ENCODE measurements at regions not wholly inside any gene's neighbourhood (a gene's known extent, or its start where the extent isn't known, plus 50 kb on each side); places are given as distances from the start of the nearest gene placed in this dataset.
"Not testable (repeated sequence)": the region's sequence is repeated elsewhere in the genome, so short reads cannot be mapped to it uniquely, and the experiment has no call there.

GRCh38 chr12:89059721-89060541 is 292.4 kb downstream of the DUSP6 start:
- DNase-seq (ENCODE audit: low spot score): no peak

GRCh38 chr12:89059056-89059455 is 293.2 kb downstream of the DUSP6 start:
- no peak for DNase-seq (ENCODE audit: low spot score)

GRCh38 chr12:89058402-89058801 is 293.9 kb downstream of the DUSP6 start:
- no peak for DNase-seq (ENCODE audit: low spot score)

DNA sequence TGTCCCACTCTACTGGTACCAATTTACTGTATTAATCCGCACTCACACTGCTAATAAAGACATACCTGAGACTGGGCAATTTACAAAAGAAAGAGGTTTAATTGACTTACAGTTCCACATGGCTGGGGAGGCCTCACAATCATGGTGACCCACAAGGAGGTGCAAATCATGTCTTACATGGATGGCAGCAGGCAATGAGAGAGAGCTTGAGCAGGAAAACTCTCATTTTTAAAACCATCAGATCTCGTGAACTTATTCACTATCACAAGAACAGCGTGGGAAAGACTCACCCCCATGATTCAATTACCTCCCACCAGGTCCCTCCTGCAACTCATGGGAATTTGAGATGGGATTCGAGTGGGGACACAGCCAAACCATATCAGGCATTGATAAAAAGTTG is 298.5 kb downstream of the DUSP6 start:
- DNase-seq (ENCODE audit: low spot score): not testable (repeated sequence)

GRCh38 chr12:89051065-89051677 is 301.1 kb downstream of the DUSP6 start:
- DNase-seq (ENCODE audit: low spot score): peak; percentile 71

- no peak for DNase-seq (ENCODE audit: low spot score)
Measured at GRCh38 chr12:89047856-89048418, 304.4 kb downstream of the DUSP6 start.

- no peak for DNase-seq (ENCODE audit: low spot score)
Measured at GRCh38 chr12:89041078-89041477, 311.2 kb downstream of the DUSP6 start.

- DNase-seq (ENCODE audit: low spot score): no peak
Measured at GRCh38 chr12:89040146-89040964, 311.9 kb downstream of the DUSP6 start.

DNA sequence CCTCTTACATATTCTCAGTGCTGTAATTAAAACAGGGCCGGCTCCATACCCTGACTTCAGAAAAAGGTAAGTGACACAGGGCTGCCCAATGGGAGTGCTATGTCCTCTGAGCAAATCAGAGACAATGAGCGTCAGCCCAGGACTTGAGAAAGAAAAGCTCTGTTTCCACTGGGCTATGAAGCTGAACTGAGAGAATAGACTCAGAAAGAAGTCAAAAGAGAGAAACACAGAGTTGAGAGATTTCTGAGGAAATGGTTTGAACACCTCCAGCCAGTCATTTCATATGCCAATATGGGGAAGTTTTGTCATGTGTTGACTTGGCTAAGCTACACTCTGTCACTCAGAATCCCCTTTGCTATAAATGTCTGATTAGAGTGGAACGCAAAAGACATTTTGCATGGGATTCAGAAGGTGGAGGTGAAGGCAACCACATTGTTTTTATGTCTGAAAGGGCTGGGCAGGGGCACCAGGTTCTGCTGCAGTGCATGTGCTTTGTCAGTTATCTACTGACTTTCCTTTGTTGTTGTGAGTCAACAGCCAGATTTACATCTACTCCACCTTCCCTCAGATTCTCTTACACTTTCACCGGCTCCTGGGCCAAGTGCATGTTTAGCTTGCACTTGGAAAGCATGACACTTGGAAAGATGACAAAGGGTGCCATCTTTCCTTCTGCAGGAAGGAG is 313.3 kb downstream of the DUSP6 start:
- no peak for DNase-seq (ENCODE audit: low spot score)

GRCh38 chr12:89033062-89033461 is 319.2 kb downstream of the DUSP6 start:
- no peak for DNase-seq (ENCODE audit: low spot score)

GRCh38 chr12:89029961-89030360 is 322.3 kb downstream of the DUSP6 start:
- DNase-seq (ENCODE audit: low spot score): no peak

DNA sequence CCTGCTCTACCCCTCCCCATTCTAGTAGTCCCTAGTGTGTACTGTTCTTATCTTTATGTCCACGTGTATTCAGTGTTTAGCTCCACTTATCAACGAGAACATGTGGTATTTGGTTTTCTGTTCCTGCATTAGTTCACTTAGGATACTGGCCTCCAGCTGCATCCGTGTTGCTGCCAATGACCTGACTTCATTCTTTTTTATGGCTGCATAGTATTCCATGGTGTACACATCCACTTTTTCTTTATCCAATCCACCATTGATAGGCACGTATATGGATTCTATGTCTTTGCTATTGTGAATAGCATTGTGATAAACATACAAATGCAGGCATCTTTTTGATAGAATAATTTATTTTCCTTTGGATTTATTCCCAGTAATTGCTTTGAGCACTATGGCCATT is 327.7 kb downstream of the DUSP6 start:
- DNase-seq (ENCODE audit: low spot score): no peak

DNA sequence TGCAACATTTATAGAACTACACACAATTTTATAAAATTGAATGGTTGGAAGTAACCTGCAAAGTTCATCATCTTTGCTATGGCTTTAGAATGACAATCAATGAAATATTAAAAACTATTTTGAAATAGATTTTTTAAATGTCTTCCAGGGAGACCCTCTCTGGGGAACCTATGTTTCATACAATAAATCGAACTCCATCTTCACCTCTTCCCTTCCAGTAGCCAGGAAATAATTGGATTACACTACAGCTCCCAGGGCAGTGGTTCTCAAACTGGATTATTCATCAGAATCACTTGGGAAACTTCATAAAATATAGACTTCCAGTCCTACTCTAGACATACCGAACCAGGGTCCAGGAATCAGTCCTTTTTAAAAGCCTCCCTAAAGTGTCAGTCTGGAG is 328.4 kb downstream of the DUSP6 start:
- DNase-seq (ENCODE audit: low spot score): no peak

- no peak for DNase-seq (ENCODE audit: low spot score)
Measured at GRCh38 chr12:89020689-89021088, 331.6 kb downstream of the DUSP6 start.

- DNase-seq (ENCODE audit: low spot score): no peak
Measured at GRCh38 chr12:89020121-89020480, 332.2 kb downstream of the DUSP6 start.

GRCh38 chr12:89019439-89020120 is 332.7 kb downstream of the DUSP6 start:
- peak; percentile 92 for DNase-seq (ENCODE audit: low spot score)

DNA sequence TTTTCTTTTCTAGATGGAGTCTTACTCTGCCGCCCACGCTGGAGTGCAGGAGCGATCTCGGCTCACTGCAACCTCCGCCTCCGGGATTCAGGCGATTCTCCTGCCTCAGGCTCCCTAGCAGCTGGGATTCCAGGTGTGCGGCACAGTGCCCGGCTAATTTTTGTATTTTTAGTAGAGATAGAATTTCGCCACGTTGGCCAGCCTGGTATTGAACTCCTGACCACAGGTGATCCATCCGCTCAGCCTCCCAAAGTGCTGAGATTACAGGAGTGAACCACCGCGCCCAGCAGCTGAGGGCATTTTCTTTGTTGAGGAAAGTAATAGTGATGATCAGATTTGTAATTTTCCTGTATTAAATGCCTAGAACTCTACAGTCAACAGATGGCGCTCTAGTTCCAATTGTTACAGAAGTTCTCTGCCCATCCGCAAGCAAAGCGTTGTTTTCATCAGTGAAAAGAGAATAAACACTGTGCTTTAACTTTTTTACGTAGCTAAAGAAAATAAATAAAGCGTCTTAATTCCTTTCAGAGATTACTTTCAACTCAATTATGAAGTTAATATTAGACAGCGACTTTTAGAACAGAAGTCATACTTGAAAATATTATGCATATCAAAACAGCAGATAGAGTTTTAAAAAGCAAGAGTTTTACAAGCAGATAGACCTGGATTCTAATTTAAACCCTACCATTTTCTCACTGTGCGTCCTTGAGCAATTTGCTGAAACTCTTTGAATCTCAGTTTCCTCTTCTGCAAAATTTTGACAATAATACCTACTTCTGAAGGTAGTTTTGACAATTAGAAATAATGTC is 335.1 kb downstream of the DUSP6 start:
- peak; percentile 79 for DNase-seq (ENCODE audit: low spot score)

GRCh38 chr12:89015419-89015818 is 336.9 kb downstream of the DUSP6 start:
- no peak for DNase-seq (ENCODE audit: low spot score)

- DNase-seq (ENCODE audit: low spot score): no peak
Measured at GRCh38 chr12:88998421-88998820, 353.9 kb downstream of the DUSP6 start.

- DNase-seq (ENCODE audit: low spot score): no peak
Measured at GRCh38 chr12:88996200-88996788, 356.0 kb downstream of the DUSP6 start.

All from cerebellar cortex (tissue), 1 donor.